ENCODE measurements at regions not wholly inside any gene's neighbourhood (a gene's known extent, or its start where the extent isn't known, plus 50 kb on each side); places are given as distances from the start of the nearest gene placed in this dataset.

GRCh38 chr12:103085541-103085940 is 128.1 kb downstream of the ASCL1 start:
- no peak for DNase-seq
- Histone ChIP-seq H3K9me3 (peaks cover 5% of the 10 kb centered on the region in 2 donors), H3K27ac (no peak overlapping the region), H3K27me3 (no peaks in the 10 kb centered on the region), H3K4me1 (no peaks in the 10 kb centered on the region), H3K4me3 (no peak overlapping the region), H3K36me3 (no peaks in the 10 kb centered on the region)
- WGBS, 2 donors (ENCODE audit: low coverage in 1 of 2) = 73 to 83% methylated on average over 5 of the region's 5 CpGs
- in situ Hi-C loops (cut with MboI; ENCODE audit: low pct_ligation_motif_present in 1 of 4, low pct_unique_long_range_greater_than_20kb in 1 of 4, low sequenced_read_pairs in 3 of 4) = no loop called here
- TF ChIP-seq EP300 (IDR thresholded peaks at IDR 0.05; ENCODE audit: low read depth) (no peak), CTCF (IDR thresholded peaks at IDR 0.05) (no peak), POLR2AphosphoS5 (IDR thresholded peaks at IDR 0.05) (no peak), POLR2A (IDR thresholded peaks at IDR 0.05) (no peak)
- intact Hi-C loops (cut with DNase I; ENCODE audit: low total_unique reads) = no loop called here

- no peak overlapping the region for H3K4me3 ChIP-seq
- intact Hi-C loops (cut with DNase I; ENCODE audit: low total_unique reads) (no loop called here), in situ Hi-C loops (cut with MboI; ENCODE audit: low pct_ligation_motif_present in 1 of 4, low pct_unique_long_range_greater_than_20kb in 1 of 4, low sequenced_read_pairs in 3 of 4) (no loop called here)
- DNase-seq = no peak
- 81 to 90% methylated on average over 6 of the region's 6 CpGs for WGBS, 2 donors (ENCODE audit: low coverage in 1 of 2)
- H3K27me3 ChIP-seq = no peaks in the 10 kb centered on the region
- H3K36me3 ChIP-seq = no peaks in the 10 kb centered on the region
- H3K9me3 ChIP-seq = peaks cover 0 to 5% of the 10 kb centered on the region in 2 donors
- H3K4me1 ChIP-seq = no peaks in the 10 kb centered on the region
- no peak for TF ChIP-seq POLR2AphosphoS5 (IDR thresholded peaks at IDR 0.05)
- TF ChIP-seq EP300 (IDR thresholded peaks at IDR 0.05; ENCODE audit: low read depth) = no peak
- no peak for TF ChIP-seq POLR2A (IDR thresholded peaks at IDR 0.05)
- TF ChIP-seq CTCF (IDR thresholded peaks at IDR 0.05) = no peak
- H3K27ac ChIP-seq = no peak overlapping the region
These were observed 129.0 kb downstream of the ASCL1 start for GRCh38 chr12:103086471-103086870.

GRCh38 chr12:103093499-103094106 is 136.1 kb downstream of the ASCL1 start:
- intact Hi-C loops (cut with DNase I; ENCODE audit: low total_unique reads) = no loop called here
- Histone ChIP-seq H3K36me3 (no peaks in the 10 kb centered on the region), H3K27me3 (no peaks in the 10 kb centered on the region), H3K9me3 (no peaks in the 10 kb centered on the region), H3K27ac (no peak overlapping the region), H3K4me3 (no peak overlapping the region), H3K4me1 (peaks cover 0 to 10% (median 0%) of the 10 kb centered on the region in 4 donors)
- in situ Hi-C loops (cut with MboI; ENCODE audit: low pct_ligation_motif_present in 1 of 4, low pct_unique_long_range_greater_than_20kb in 1 of 4, low sequenced_read_pairs in 3 of 4) = no loop called here
- DNase-seq = peak; percentile 25
- no peak for TF ChIP-seq CTCF (IDR thresholded peaks at IDR 0.05)
- TF ChIP-seq POLR2AphosphoS5 (IDR thresholded peaks at IDR 0.05) = peak in 1 of 3 donors; percentile 21
- WGBS, 2 donors (ENCODE audit: low coverage in 1 of 2) = 52% methylated on average over 3 of the region's 3 CpGs; no CpG with 5 or more reads in 1 of the 2 donors

GRCh38 chr12:103097496-103097895 is 140.0 kb downstream of the ASCL1 start:
- no peaks in the 10 kb centered on the region for H3K27me3 ChIP-seq
- in situ Hi-C loops (cut with MboI; ENCODE audit: low pct_ligation_motif_present in 1 of 4, low pct_unique_long_range_greater_than_20kb in 1 of 4, low sequenced_read_pairs in 3 of 4) = no loop called here

More at GRCh38 chr12:103097496-103097895, 140.0 kb downstream of the ASCL1 start:
- DNase-seq = no peak
- Histone ChIP-seq H3K9me3 (no peaks in the 10 kb centered on the region), H3K4me3 (no peak overlapping the region), H3K36me3 (no peaks in the 10 kb centered on the region), H3K4me1 (peaks cover 0 to 10% (median 0%) of the 10 kb centered on the region in 4 donors), H3K27ac (no peak overlapping the region)
- WGBS, 2 donors (ENCODE audit: low coverage in 1 of 2) = 90 to 96% methylated on average over 2 of the region's 2 CpGs
- intact Hi-C loops (cut with DNase I; ENCODE audit: low total_unique reads) = no loop called here
- TF ChIP-seq POLR2A (IDR thresholded peaks at IDR 0.05) = no peak
- TF ChIP-seq POLR2AphosphoS5 (IDR thresholded peaks at IDR 0.05) = no peak
- TF ChIP-seq CTCF (IDR thresholded peaks at IDR 0.05) = no peak
- TF ChIP-seq EP300 (IDR thresholded peaks at IDR 0.05; ENCODE audit: low read depth) = no peak
